WERI-Rb-1 (cell line): ENCODE measurements at regions not wholly inside any gene's neighbourhood (a gene's known extent, or its start where the extent isn't known, plus 50 kb on each side); places are given as distances from the start of the nearest gene placed in this dataset.

Experiments
- DNase-seq: peaks from one replicate; pipeline ENCODE4 v3.0.0-alpha.2; 2020
- H3K27ac ChIP-seq: fragments of 250-450 bp; sonication (Bioruptor Pico); 2 replicates; pipeline ENCODE4 v1.5.1; 2020; ENCODE audit warnings: mild to moderate bottlenecking, moderate library complexity
- H3K27me3 ChIP-seq: fragments of 250-450 bp; sonication (Bioruptor Pico); 2 replicates; pipeline ENCODE4 v1.5.1; 2021; ENCODE audit warnings: mild to moderate bottlenecking, low read depth, moderate library complexity; ENCODE audit not compliant: insufficient read depth, severe bottlenecking
- H3K36me3 ChIP-seq: fragments of 250-450 bp; sonication (Bioruptor Pico); 2 replicates; pipeline ENCODE4 v1.5.1; 2020; ENCODE audit warnings: mild to moderate bottlenecking, moderate library complexity
- H3K4me3 ChIP-seq: 2 replicates; pipeline ENCODE4 v1.5.1; 2011; ENCODE audit warnings: low read depth, mild to moderate bottlenecking, control low read depth, low read length
- H3K9me3 ChIP-seq: fragments of 250-450 bp; sonication (Bioruptor Pico); 2 replicates; pipeline ENCODE4 v1.5.1; 2021; ENCODE audit warnings: mild to moderate bottlenecking, moderate library complexity; ENCODE audit not compliant: severe bottlenecking
- CTCF ChIP-seq: IDR thresholded peaks from 2 replicates; pipeline ENCODE4 v1.5.1; 2011; ENCODE audit warnings: low read depth, mild to moderate bottlenecking, control low read depth, inconsistent platforms, low read length

GRCh38 chr20:11027224-11027623 lies 353.4 kb upstream of the JAG1 start:
- Histone ChIP-seq H3K9me3 (no peaks in the 10 kb centered on the region), H3K4me3 (no peak overlapping the region), H3K27ac (no peak overlapping the region), H3K27me3 (no peaks in the 10 kb centered on the region), H3K36me3 (no peaks in the 10 kb centered on the region)
- no peak for DNase-seq
- no peak for TF ChIP-seq CTCF

GRCh38 chr20:11030351-11030750 lies 356.6 kb upstream of the JAG1 start:
- Histone ChIP-seq H3K4me3 (no peak overlapping the region), H3K27ac (no peak overlapping the region), H3K36me3 (no peaks in the 10 kb centered on the region), H3K9me3 (no peaks in the 10 kb centered on the region), H3K27me3 (no peaks in the 10 kb centered on the region)
- no peak for TF ChIP-seq CTCF
- DNase-seq, result no peak

- TF ChIP-seq CTCF, result no peak
- no peaks in the 10 kb centered on the region for H3K9me3 ChIP-seq
- no peaks in the 10 kb centered on the region for H3K27me3 ChIP-seq
- no peak overlapping the region for H3K4me3 ChIP-seq
- no peak overlapping the region for H3K27ac ChIP-seq
- no peak for DNase-seq
- no peaks in the 10 kb centered on the region for H3K36me3 ChIP-seq
Observed at GRCh38 chr20:11031300-11031699, 357.5 kb upstream of the JAG1 start.

- TF ChIP-seq CTCF, result no peak
- H3K4me3 ChIP-seq, result no peak overlapping the region
- no peak for DNase-seq
- H3K9me3 ChIP-seq, result no peaks in the 10 kb centered on the region
- H3K27me3 ChIP-seq, result no peaks in the 10 kb centered on the region
- no peaks in the 10 kb centered on the region for H3K36me3 ChIP-seq
- H3K27ac ChIP-seq, result no peak overlapping the region
Observed at GRCh38 chr20:11032611-11033010, 358.8 kb upstream of the JAG1 start.

- DNase-seq, result no peak
- no peak for TF ChIP-seq CTCF
- no peak overlapping the region for H3K4me3 ChIP-seq
- H3K27ac ChIP-seq, result no peak overlapping the region
- H3K27me3 ChIP-seq, result no peaks in the 10 kb centered on the region
- no peaks in the 10 kb centered on the region for H3K36me3 ChIP-seq
- no peaks in the 10 kb centered on the region for H3K9me3 ChIP-seq
Observed at GRCh38 chr20:11034025-11034424, 360.2 kb upstream of the JAG1 start.

- Histone ChIP-seq H3K36me3 (no peaks in the 10 kb centered on the region), H3K4me3 (no peak overlapping the region), H3K9me3 (no peaks in the 10 kb centered on the region), H3K27me3 (no peaks in the 10 kb centered on the region), H3K27ac (no peak overlapping the region)
- no peak for TF ChIP-seq CTCF
- DNase-seq, result no peak
Observed at GRCh38 chr20:11035211-11035610, 361.4 kb upstream of the JAG1 start.
